ENCODE measurements at regions not wholly inside any gene's neighbourhood (a gene's known extent, or its start where the extent isn't known, plus 50 kb on each side); places are given as distances from the start of the nearest gene placed in this dataset.

- DNase-seq (ENCODE audit: low read depth, low spot score): no peak
- peaks cover 3% of the 10 kb centered on the region for H3K9me3 Mint-ChIP-seq
- no peaks in the 10 kb centered on the region for H3K4me1 Mint-ChIP-seq
- H3K27me3 Mint-ChIP-seq (ENCODE audit: low read depth): no peaks in the 10 kb centered on the region
- no peaks in the 10 kb centered on the region for H3K36me3 Mint-ChIP-seq (ENCODE audit: low read depth)
- no peak overlapping the region for H3K4me3 Mint-ChIP-seq
- no peak overlapping the region for H3K27ac Mint-ChIP-seq (ENCODE audit: unreplicated experiment)
- TF ChIP-seq, protein P1, sequence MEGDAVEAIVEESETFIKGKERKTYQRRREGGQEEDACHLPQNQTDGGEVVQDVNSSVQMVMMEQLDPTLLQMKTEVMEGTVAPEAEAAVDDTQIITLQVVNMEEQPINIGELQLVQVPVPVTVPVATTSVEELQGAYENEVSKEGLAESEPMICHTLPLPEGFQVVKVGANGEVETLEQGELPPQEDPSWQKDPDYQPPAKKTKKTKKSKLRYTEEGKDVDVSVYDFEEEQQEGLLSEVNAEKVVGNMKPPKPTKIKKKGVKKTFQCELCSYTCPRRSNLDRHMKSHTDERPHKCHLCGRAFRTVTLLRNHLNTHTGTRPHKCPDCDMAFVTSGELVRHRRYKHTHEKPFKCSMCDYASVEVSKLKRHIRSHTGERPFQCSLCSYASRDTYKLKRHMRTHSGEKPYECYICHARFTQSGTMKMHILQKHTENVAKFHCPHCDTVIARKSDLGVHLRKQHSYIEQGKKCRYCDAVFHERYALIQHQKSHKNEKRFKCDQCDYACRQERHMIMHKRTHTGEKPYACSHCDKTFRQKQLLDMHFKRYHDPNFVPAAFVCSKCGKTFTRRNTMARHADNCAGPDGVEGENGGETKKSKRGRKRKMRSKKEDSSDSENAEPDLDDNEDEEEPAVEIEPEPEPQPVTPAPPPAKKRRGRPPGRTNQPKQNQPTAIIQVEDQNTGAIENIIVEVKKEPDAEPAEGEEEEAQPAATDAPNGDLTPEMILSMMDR (conservative IDR thresholded peaks at IDR 0.05): no peak
Measured at GRCh38 chr15:98202256-98202655, 241.8 kb downstream of the ARRDC4 start.

GRCh38 chr15:98203872-98204660 lies 243.6 kb downstream of the ARRDC4 start:
- Mint-ChIP-seq H3K4me1 (no peaks in the 10 kb centered on the region), H3K4me3 (no peak overlapping the region), H3K27me3 (ENCODE audit: low read depth) (no peaks in the 10 kb centered on the region), H3K9me3 (peaks cover 3% of the 10 kb centered on the region), H3K36me3 (ENCODE audit: low read depth) (no peaks in the 10 kb centered on the region), H3K27ac (ENCODE audit: unreplicated experiment) (no peak overlapping the region)
- DNase-seq (ENCODE audit: low read depth, low spot score): no peak
- TF ChIP-seq, protein P1 (conservative IDR thresholded peaks at IDR 0.05): no peak

DNA sequence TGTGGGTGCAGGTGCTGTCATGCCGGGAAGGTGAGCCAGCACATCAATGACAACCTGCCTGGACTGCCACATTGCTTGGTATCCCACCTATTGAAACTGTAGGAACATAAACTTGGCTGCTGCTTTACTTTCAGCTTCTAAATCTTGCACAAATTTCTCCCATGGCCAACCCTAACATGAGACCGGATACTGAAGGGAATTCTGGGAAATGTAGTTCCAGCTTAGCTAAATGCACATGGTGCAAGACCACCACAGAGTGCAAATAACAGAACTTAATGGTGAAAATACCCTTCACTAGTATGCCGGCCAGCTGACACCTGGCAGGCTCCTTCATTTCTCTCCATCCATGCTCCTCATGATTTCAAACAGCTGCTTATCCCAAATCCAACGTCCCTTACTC lies 247.4 kb downstream of the ARRDC4 start:
- no peak overlapping the region for H3K27ac Mint-ChIP-seq (ENCODE audit: unreplicated experiment)
- TF ChIP-seq, protein P1 (conservative IDR thresholded peaks at IDR 0.05): no peak
- H3K4me1 Mint-ChIP-seq: no peaks in the 10 kb centered on the region

DNA sequence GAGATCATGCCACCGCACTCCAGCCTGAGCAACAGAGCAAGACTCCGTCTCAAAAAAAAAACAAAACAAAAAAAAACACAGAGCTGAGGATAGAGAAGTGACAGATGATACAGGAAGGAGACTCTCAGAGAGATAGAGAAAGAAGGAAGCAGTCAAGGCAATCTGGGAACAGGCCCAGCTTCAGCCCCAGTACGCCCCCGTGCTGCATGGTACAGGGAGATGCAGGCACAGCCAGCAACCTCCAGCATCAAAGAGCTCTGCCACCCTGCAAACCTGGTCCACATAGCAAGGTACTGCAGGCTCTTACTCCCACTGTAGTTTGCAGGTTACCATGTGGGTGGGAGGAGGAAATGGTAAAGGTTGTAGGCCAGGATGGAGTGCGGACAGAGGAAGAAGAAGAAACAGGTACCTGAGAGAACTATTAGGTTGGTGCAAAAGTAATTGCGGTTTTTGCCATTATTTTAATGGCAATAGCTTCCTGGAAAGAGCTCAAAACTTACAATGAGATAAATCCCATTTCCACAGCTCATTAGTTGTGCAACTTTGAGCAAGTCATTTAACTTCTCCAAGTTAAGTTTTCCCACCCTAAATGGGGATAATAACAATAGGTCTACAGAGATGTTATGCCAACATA lies 253.0 kb downstream of the ARRDC4 start:
- no peak overlapping the region for H3K27ac Mint-ChIP-seq (ENCODE audit: unreplicated experiment)
- DNase-seq (ENCODE audit: low read depth, low spot score): no peak

More for the DNA sequence above, 247.4 kb downstream of the ARRDC4 start:
- Mint-ChIP-seq H3K36me3 (ENCODE audit: low read depth) (no peaks in the 10 kb centered on the region), H3K9me3 (peaks cover 3% of the 10 kb centered on the region), H3K4me3 (no peak overlapping the region), H3K27me3 (ENCODE audit: low read depth) (no peaks in the 10 kb centered on the region)
- no peak for DNase-seq (ENCODE audit: low read depth, low spot score)

DNA sequence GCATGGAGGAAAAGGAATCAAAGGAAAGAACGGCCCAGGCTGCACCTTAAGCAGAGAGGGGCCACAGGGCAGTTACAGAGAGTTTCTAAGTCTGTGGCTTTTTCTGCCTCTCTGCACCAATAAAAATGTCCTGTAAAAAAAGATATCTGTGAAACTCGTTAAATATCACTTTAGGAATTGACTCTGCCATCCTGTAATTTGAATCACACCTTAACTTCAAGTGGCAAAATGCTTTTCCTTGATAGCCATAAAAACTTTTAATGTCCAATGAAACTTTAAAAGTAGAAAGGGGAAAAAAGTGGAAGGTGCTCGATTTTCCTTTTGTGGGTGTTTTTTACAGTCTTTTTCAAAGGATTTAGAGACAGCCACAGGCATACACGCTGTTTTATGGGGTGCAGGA lies 255.7 kb downstream of the ARRDC4 start:
- Mint-ChIP-seq H3K4me1 (no peaks in the 10 kb centered on the region), H3K27me3 (ENCODE audit: low read depth) (peaks cover 2% of the 10 kb centered on the region), H3K4me3 (no peak overlapping the region), H3K9me3 (no peaks in the 10 kb centered on the region), H3K36me3 (ENCODE audit: low read depth) (no peaks in the 10 kb centered on the region), H3K27ac (ENCODE audit: unreplicated experiment) (no peak overlapping the region)
- TF ChIP-seq, protein P1 (conservative IDR thresholded peaks at IDR 0.05): no peak
- DNase-seq (ENCODE audit: low read depth, low spot score): no peak

More for the DNA sequence above, 253.0 kb downstream of the ARRDC4 start:
- peaks cover 2% of the 10 kb centered on the region for H3K27me3 Mint-ChIP-seq (ENCODE audit: low read depth)
- H3K9me3 Mint-ChIP-seq: no peaks in the 10 kb centered on the region
- H3K36me3 Mint-ChIP-seq (ENCODE audit: low read depth): no peaks in the 10 kb centered on the region
- H3K4me1 Mint-ChIP-seq: no peaks in the 10 kb centered on the region
- TF ChIP-seq, protein P1 (conservative IDR thresholded peaks at IDR 0.05): no peak
- no peak overlapping the region for H3K4me3 Mint-ChIP-seq
